HG03457 (cell line): ENCODE measurements at regions not wholly inside any gene's neighbourhood (a gene's known extent, or its start where the extent isn't known, plus 50 kb on each side); places are given as distances from the start of the nearest gene placed in this dataset.
"Not testable (repeated sequence)": the region's sequence is repeated elsewhere in the genome, so short reads cannot be mapped to it uniquely, and the experiment has no call there.

ENCODE experiments used
- ATAC-seq: cut with Tn5 transposase; IDR thresholded peaks from one replicate; pipeline ENCODE4 v1.9.1; 2021; ENCODE audit warnings: moderate number of reproducible peaks; ENCODE audit not compliant: unreplicated experiment

DNA sequence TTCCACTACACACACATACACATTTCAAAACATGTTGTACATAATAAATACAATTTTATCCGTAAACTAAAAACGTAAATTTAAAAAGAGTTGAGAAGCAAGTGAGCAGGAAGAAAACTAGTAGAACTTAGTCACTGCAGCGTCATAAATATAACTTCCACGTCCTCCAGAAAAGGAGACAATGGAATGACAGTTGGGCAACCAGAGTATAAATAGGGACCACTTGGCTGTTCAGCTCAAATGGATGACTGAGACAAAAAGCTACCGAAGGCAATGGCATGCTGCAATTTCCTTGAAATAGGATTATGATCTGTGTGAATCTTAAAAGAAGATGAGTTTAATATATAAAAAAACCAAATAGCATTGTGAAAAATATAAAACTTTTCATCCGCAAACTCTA, 438.5 kb upstream of the RGMB start:
- no peak for ATAC-seq

DNA sequence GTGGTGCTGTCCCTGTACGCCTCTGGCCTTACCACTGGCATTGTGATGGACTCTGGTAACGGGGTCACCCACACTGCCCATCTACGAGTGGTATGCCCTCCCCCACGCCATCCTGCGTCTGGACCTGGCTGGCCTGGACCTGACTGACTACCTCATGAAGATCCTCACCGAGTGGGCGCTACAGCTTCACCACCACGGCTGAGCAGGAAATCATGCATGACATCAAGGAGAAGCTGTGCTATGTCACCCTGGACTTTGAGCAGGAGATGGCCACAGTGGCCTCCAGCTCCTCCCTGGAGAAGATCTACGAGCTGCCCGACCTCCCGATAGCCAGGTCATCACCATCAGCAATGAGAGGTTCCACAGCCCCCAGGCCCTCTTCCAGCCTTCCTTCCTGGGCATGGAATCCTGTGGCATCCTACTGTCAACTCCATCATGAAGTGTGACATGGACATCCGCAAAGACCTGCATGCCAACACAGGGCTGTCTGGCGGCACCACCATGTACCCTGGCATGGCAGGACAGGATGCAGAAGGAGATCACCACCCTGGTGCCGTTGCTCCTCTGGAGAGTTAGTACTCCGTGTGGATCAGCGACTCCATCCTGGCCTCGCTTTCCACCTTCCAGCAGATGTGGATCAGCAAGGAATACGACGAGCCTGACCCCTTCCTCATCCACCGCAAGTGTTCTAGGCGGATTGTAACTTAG, 434.2 kb upstream of the RGMB start:
- ATAC-seq, result no peak

- no peak for ATAC-seq
Measured at GRCh38 chr5:98341038-98342032, 432.1 kb upstream of the RGMB start.

DNA sequence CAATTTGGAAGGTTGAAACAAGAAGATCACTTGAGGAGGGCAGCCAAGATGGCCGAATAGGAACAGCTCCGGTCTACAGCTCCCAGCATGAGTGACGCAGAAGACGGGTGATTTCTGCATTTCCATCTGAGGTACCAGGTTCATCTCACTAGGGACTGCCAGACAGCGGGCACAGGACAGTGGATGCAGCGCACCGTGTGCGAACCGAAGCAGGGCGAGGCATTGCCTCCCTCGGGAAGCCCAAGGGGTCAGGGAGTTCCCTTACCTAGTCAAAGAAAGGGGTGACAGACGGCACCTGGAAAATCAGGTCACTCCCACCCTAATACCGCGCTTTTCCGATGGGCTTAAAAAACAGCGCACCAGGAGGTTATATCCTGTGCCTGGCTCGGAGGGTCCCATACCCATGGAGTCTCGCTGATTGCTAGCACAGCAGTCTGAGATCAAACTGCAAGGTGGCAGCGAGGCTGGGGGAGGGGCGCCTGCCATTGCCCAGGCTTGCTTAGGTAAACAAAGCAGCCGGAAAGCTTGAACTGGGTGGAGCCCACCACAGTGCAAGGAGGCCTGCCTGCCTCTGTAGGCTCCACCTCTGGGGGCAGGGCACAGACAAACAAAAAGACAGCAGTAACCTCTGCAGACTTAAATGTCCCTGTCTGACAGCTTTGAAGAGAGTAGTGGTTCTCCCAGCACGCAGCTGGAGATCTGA, 430.4 kb upstream of the RGMB start:
- ATAC-seq, result not testable (repeated sequence)

DNA sequence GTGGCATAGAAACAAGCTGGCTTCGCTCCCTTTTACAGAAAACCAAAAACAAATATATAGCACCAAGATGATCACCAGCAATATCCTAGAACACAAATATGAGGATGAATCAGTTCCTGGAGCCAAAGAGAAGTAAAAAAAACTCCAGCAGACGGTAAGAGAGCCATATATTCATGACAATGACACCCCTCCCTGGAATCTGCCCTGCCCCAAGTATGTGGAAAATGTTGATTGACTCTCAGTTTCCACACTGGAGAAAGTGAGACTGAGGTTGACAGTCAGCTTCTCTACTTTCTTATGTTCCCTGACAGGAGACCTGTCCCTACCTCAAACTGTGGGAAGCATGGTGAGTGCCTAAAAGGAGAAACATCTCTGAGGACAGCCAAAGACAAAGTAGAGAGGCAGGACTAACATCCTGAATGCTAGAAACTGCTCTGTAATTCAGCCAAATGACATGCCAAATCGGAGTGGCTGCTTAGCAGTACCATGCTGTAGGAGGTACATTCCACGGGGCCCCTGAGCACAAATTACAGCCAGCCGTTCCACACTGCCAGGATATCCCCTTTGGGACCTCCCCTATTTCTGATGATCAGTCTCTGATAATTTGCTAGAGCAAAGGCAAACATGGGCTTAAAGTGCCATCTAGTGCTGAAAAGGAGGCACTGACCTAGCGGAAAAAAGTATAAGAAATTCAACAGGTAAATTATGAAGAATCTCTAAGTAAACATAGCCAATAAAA, 424.0 kb upstream of the RGMB start:
- ATAC-seq, result no peak

- ATAC-seq, result no peak
Measured at GRCh38 chr5:98349990-98350365, 423.5 kb upstream of the RGMB start.

DNA sequence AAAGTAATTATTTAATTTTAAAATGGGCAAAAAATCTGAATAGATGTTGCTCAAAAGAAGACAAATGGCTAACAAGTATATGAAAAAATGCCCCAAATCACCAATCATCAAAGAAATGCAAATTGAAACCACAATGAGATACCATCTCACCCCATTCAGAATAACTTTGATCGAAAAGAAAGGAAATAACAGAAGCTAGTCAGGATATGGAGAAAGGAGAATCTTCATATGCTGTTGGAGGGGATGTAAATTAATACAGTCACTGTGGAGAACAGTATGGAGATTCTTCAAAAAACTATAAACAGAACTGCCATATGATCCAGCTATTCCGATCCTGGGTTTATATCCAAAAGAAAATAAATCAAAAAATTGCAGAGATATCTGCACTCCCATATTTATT, 418.5 kb upstream of the RGMB start:
- ATAC-seq, result no peak

DNA sequence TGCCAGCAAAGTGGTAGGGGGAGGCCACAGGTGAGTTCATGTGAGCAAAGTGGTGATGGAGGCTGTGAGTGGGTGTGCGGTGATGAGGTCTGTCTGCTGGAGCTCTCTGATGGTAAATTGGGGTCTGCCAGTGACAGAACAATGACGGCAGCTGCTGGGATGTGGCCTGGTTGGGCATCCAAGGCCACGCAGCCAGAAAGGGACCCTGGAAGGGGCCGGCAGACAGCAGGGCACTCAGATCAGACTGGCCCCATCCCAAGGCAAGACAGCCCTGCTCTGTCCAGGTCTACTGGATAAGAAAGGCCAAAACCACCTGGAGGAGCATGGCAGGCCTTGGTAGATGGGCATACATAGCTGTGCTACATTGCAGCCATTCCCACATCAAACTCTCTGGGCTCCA, 412.9 kb upstream of the RGMB start:
- no peak for ATAC-seq

DNA sequence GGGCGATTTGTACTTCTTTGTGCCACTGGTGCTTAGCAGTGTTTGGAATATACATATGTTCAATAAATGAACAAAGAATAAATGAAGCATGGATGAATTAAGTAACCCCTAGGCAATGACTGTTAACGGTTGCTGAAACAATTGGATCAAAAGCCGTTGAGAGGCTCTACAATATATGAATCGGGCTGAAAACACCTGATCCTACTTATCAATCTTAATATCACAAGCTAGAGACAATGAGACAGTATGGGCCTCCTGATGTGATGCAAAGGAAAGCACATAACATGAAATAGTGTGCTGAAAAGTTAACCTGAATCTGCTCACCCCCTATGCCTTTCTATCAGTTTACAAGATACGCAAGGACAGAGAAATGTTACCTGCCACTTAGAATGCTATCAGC, 410.3 kb upstream of the RGMB start:
- no peak for ATAC-seq

- ATAC-seq, result no peak
Measured at GRCh38 chr5:98364549-98364948, 408.9 kb upstream of the RGMB start.

- no peak for ATAC-seq
Measured at GRCh38 chr5:98365126-98365525, 408.3 kb upstream of the RGMB start.

DNA sequence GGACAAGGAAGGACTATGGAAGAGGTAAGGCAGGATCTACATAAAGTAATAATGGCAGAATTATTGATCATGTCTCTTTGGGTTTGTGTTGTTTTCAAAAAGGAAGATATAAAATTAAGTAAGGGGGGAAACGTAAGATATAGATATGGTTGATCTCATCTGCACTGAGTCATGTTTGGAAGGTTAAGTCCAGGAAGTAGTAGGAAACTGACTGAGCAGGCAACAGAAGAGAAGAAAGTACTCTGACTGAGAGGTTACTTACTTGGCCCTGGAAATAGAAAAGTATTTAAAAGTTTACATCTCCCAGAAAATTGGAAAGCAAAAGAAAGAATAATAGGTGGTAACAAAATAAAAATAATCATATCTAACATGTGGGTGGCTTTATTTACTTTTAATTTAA, 405.3 kb upstream of the RGMB start:
- no peak for ATAC-seq

DNA sequence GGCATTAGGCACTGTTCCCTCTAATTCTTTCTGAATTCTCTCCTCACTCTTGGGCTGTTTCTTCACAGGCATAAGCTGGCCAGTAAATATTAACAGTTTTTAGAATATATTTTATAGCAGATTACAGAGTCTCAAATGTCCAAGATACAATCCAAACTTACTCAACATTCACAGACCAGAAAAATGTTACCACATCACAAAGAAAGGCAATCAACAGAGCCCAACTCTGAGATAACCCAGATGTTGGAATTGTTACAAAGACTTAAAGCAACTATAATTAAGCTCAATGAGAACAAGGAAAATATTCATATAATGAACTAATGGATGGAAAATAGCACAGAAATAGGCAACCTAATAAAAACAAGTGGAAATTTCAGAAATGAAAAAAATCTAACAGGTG, 401.1 kb upstream of the RGMB start:
- no peak for ATAC-seq

DNA sequence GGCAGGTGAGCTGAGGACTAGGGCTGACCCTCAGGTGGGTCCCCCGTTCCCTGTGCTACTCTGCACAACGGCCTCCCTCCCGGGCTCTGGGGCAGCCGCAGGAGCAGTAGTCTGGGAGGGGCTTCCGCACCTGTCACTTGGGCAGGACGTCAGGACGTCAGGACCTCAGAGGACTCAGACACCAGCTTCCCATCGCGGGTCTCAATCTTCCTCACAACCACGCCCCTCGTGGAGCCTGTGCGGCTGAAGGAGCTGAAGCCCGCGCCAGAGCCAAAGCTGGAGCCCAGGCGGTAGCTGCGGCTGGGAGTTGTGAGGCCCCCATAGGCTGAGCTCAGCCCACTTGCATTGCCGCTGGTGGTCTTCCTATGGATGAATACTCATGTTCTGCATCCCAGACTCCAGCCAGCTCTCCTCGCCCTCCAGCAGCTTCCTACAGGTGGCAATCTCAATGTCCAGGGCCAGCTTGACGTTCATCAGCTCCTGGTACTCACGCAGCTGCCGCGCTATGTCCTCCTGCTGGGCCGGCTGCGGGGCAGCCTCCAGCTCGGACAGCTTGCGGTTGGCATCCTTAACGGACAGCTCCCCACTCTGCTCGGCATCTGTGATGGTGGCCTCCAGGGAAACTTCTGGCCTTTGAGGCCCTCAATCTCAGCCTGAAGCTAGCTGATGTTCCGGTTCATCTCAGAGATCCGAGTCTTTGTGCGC, 381.4 kb upstream of the RGMB start:
- ATAC-seq, result no peak

DNA sequence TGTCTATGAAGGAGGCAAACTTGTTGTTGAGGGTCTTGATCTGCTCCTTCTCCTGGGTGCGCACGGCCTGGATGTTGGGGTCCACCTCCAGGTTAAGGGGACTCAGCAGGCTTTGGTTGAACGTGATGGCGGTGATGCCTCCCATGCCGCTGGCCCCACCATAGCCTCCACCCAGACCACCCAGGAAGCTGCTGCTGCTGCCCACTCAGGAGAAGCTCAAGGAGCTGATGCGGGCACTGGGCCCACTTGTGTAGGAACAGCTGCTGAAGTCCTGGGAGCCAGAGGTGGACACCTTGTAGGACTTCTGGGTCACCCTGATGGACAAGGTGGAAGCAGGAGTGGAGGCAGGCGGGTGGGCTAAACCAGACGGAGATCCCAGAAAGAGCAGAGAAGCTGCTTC, 380.3 kb upstream of the RGMB start:
- not testable (repeated sequence) for ATAC-seq

DNA sequence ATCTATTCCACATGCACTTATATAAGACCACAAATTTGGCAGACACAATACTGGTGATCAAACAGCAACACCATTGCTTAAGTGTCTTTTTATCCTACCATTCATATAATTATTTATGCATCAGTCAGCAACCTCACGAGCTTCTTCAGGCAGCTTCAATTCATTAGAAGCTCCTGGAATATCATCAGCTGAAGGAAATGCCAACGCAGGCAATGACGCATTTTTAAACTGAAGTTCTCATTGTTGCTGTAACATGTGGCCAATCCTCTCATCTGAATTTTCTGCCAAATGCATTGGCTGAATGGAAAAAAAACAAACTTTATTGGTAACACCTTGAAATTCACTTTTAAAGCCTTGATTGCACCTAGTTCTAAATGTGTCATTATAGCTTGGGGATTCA, 376.4 kb upstream of the RGMB start:
- ATAC-seq, result no peak

- no peak for ATAC-seq
Measured at GRCh38 chr5:98398465-98398864, 375.0 kb upstream of the RGMB start.

GRCh38 chr5:98401656-98402055, 371.8 kb upstream of the RGMB start:
- no peak for ATAC-seq

GRCh38 chr5:98402130-98402529, 371.3 kb upstream of the RGMB start:
- no peak for ATAC-seq

DNA sequence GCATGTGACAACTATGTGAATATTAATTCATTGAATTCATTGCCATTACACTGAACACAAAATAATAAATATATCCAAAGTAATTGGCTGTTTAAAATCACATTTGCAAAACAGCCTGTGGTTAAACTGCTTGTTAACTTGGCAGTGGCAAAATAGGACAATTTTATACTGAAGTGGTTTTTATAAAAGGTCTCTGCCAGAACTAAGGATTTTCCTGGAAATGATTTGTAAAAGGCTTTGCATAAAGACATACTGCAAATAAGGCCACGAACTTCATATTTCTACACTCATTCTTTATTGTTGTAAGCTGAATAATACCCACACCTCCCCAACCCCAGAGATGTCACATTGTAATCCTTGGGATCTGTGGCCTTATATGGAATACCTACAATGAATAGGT, 370.3 kb upstream of the RGMB start:
- ATAC-seq, result no peak
